ENCODE measurements at regions not wholly inside any gene's neighbourhood (a gene's known extent, or its start where the extent isn't known, plus 50 kb on each side); places are given as distances from the start of the nearest gene placed in this dataset.

GRCh38 chr2:230657462-230657861 lies 55.2 kb upstream of the CAB39 start:
- no peak for TF ChIP-seq CTCF (IDR thresholded peaks at IDR 0.05; ENCODE audit: low read depth, low read length)
- DNase-seq (ENCODE audit: low read depth in 2 of 2): no peak

GRCh38 chr2:230657906-230658305 lies 54.7 kb upstream of the CAB39 start:
- no peak for TF ChIP-seq CTCF (IDR thresholded peaks at IDR 0.05; ENCODE audit: low read depth, low read length)
- no peak for DNase-seq (ENCODE audit: low read depth in 2 of 2)
- H3K4me3 ChIP-seq (replicated peaks in 1 of 2; ENCODE audit: low read depth in 2 of 2, low read length in 2 of 2): no peak overlapping the region

More at GRCh38 chr2:230657462-230657861, 55.2 kb upstream of the CAB39 start:
- H3K4me3 ChIP-seq (replicated peaks in 1 of 2; ENCODE audit: low read depth in 2 of 2, low read length in 2 of 2): no peak overlapping the region

- H3K4me3 ChIP-seq (replicated peaks in 1 of 2; ENCODE audit: low read depth in 2 of 2, low read length in 2 of 2): no peak overlapping the region
- no peak for TF ChIP-seq CTCF (IDR thresholded peaks at IDR 0.05; ENCODE audit: low read depth, low read length)
- no peak for DNase-seq (ENCODE audit: low read depth in 2 of 2)
These were observed 54.1 kb upstream of the CAB39 start for GRCh38 chr2:230658577-230658876.

- no peak overlapping the region for H3K4me3 ChIP-seq (replicated peaks in 1 of 2; ENCODE audit: low read depth in 2 of 2, low read length in 2 of 2)
- TF ChIP-seq CTCF (IDR thresholded peaks at IDR 0.05; ENCODE audit: low read depth, low read length): no peak
- no peak for DNase-seq (ENCODE audit: low read depth in 2 of 2)
These were observed 53.6 kb upstream of the CAB39 start for GRCh38 chr2:230658877-230659652.

GRCh38 chr2:230660294-230661060 lies 52.2 kb upstream of the CAB39 start:
- H3K4me3 ChIP-seq (replicated peaks in 1 of 2; ENCODE audit: low read depth in 2 of 2, low read length in 2 of 2): no peak overlapping the region
- no peak for TF ChIP-seq CTCF (IDR thresholded peaks at IDR 0.05; ENCODE audit: low read depth, low read length)
- no peak for DNase-seq (ENCODE audit: low read depth in 2 of 2)

- DNase-seq (ENCODE audit: low read depth in 2 of 2): no peak
- TF ChIP-seq CTCF (IDR thresholded peaks at IDR 0.05; ENCODE audit: low read depth, low read length): no peak
- no peak overlapping the region for H3K4me3 ChIP-seq (replicated peaks in 1 of 2; ENCODE audit: low read depth in 2 of 2, low read length in 2 of 2)
These were observed 51.3 kb upstream of the CAB39 start for GRCh38 chr2:230661072-230661957.
